ENCODE measurements at regions not wholly inside any gene's neighbourhood (a gene's known extent, or its start where the extent isn't known, plus 50 kb on each side); places are given as distances from the start of the nearest gene placed in this dataset.

- H3K27me3 Mint-ChIP-seq (ENCODE audit: unreplicated experiment): no peaks in the 10 kb centered on the region
- CTCF ChIA-PET: no interaction called here
- intact Hi-C loops (cut with micrococcal nuclease; ENCODE audit: unreplicated experiment): no loop called here
- no peaks in the 10 kb centered on the region for H3K9me3 Mint-ChIP-seq (ENCODE audit: low read depth, unreplicated experiment)
- no peak for DNase-seq
- no peak overlapping the region for H3K27ac Mint-ChIP-seq (ENCODE audit: unreplicated experiment)
- no TSS peak for BruUV-seq (replicated peaks)
- peaks cover 19% of the 10 kb centered on the region for H3K4me1 Mint-ChIP-seq (ENCODE audit: low read depth, unreplicated experiment)
- H3K4me3 Mint-ChIP-seq (ENCODE audit: low read depth, unreplicated experiment): no peak overlapping the region
- no peak for TF ChIP-seq CTCF (IDR thresholded peaks at IDR 0.05; ENCODE audit: unreplicated experiment)
- H3K36me3 Mint-ChIP-seq (ENCODE audit: insufficient read depth, unreplicated experiment): no peaks in the 10 kb centered on the region
Measured at GRCh38 chrX:123081776-123082175, 102.3 kb upstream of the GRIA3 start.

- TF ChIP-seq CTCF (IDR thresholded peaks at IDR 0.05; ENCODE audit: unreplicated experiment): no peak
- intact Hi-C loops (cut with micrococcal nuclease; ENCODE audit: unreplicated experiment): no loop called here
- Mint-ChIP-seq H3K27ac (ENCODE audit: unreplicated experiment) (no peak overlapping the region), H3K36me3 (ENCODE audit: insufficient read depth, unreplicated experiment) (no peaks in the 10 kb centered on the region), H3K27me3 (ENCODE audit: unreplicated experiment) (no peaks in the 10 kb centered on the region), H3K9me3 (ENCODE audit: low read depth, unreplicated experiment) (no peaks in the 10 kb centered on the region), H3K4me1 (ENCODE audit: low read depth, unreplicated experiment) (peaks cover 19% of the 10 kb centered on the region), H3K4me3 (ENCODE audit: low read depth, unreplicated experiment) (no peak overlapping the region)
- CTCF ChIA-PET: no interaction called here
- no peak for DNase-seq
- no TSS peak for BruUV-seq (replicated peaks)
Measured at GRCh38 chrX:123083924-123084323, 100.2 kb upstream of the GRIA3 start.

GRCh38 chrX:123084797-123085196, 99.3 kb upstream of the GRIA3 start:
- Mint-ChIP-seq H3K4me3 (ENCODE audit: low read depth, unreplicated experiment) (no peak overlapping the region), H3K36me3 (ENCODE audit: insufficient read depth, unreplicated experiment) (no peaks in the 10 kb centered on the region), H3K27me3 (ENCODE audit: unreplicated experiment) (no peaks in the 10 kb centered on the region), H3K4me1 (ENCODE audit: low read depth, unreplicated experiment) (peaks cover 19% of the 10 kb centered on the region), H3K27ac (ENCODE audit: unreplicated experiment) (no peak overlapping the region), H3K9me3 (ENCODE audit: low read depth, unreplicated experiment) (no peaks in the 10 kb centered on the region)
- CTCF ChIA-PET: no interaction called here
- TF ChIP-seq CTCF (IDR thresholded peaks at IDR 0.05; ENCODE audit: unreplicated experiment): no peak
- BruUV-seq (replicated peaks): no TSS peak
- intact Hi-C loops (cut with micrococcal nuclease; ENCODE audit: unreplicated experiment): no loop called here
- DNase-seq: no peak

GRCh38 chrX:123085311-123085940, 98.7 kb upstream of the GRIA3 start:
- no TSS peak for BruUV-seq (replicated peaks)
- Mint-ChIP-seq H3K36me3 (ENCODE audit: insufficient read depth, unreplicated experiment) (no peaks in the 10 kb centered on the region), H3K4me1 (ENCODE audit: low read depth, unreplicated experiment) (peaks cover 19% of the 10 kb centered on the region), H3K27ac (ENCODE audit: unreplicated experiment) (no peak overlapping the region), H3K27me3 (ENCODE audit: unreplicated experiment) (no peaks in the 10 kb centered on the region), H3K4me3 (ENCODE audit: low read depth, unreplicated experiment) (no peak overlapping the region), H3K9me3 (ENCODE audit: low read depth, unreplicated experiment) (no peaks in the 10 kb centered on the region)
- TF ChIP-seq CTCF (IDR thresholded peaks at IDR 0.05; ENCODE audit: unreplicated experiment): no peak
- CTCF ChIA-PET: no interaction called here
- intact Hi-C loops (cut with micrococcal nuclease; ENCODE audit: unreplicated experiment): no loop called here
- DNase-seq: no peak
